KBM-7 (cell line): ENCODE measurements at regions not wholly inside any gene's neighbourhood (a gene's known extent, or its start where the extent isn't known, plus 50 kb on each side); places are given as distances from the start of the nearest gene placed in this dataset.
"Not testable (repeated sequence)": the region's sequence is repeated elsewhere in the genome, so short reads cannot be mapped to it uniquely, and the experiment has no call there.

Experiments
- DNase-seq: peaks from one replicate; pipeline ENCODE4 v3.0.0-alpha.2; 2015
- in situ Hi-C: fragments of 300-500 bp; cut with MboI; formaldehyde crosslinking; loops from 2 replicates; pipeline ENCODE4 v1.14.3; 2020; ENCODE audit warnings: low sequenced_read_pairs, low pct_unique_long_range_greater_than_20kb, mixed read lengths

DNA sequence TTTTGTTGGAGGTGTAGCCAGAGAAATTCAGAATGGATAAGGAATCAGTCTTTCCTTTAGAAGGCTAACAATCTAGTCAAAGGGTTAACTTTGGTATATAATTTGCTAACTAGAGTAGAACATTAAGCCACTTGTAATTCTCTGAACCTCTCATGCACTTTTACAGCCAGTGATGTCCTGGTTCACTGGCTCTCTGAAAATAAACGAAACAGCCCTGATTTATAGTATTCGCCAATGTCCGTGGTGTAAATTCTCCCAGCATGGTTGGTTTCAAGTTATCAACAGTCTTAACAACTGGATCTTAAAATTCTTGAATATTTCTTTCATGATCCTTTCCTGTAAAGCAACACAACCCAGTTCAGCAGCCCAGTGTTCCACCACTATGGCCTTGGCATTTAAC, 500.4 kb upstream of the CDIN1 start:
- DNase-seq, result no peak
- in situ Hi-C loops, result no loop called here

- DNase-seq, result no peak
- in situ Hi-C loops, result no loop called here
Observed at GRCh38 chr15:36080759-36081158, 498.7 kb upstream of the CDIN1 start.

GRCh38 chr15:36090286-36090946, 489.0 kb upstream of the CDIN1 start:
- no peak for DNase-seq
- in situ Hi-C loops, result no loop called here

GRCh38 chr15:36106640-36107335, 472.6 kb upstream of the CDIN1 start:
- in situ Hi-C loops, result no loop called here
- no peak for DNase-seq

DNA sequence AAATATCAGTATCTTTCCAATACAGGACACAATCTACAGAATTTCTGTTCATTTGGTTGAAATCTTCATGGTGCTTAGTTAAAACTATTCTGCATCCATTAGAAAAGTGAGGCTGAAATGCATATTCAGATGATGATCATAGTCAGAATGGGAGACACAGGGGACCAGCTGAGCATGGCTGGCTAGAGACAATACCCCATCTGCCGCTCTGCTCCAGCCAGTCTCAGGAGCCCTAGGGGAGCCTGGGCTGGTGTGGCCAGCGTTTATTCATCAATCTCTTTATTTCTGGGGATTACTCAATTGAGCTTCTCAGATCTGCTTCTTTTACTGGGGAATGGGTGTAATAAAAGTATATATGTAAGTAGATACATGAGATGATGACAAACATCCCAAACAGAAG, 470.9 kb upstream of the CDIN1 start:
- in situ Hi-C loops, result no loop called here
- no peak for DNase-seq

- in situ Hi-C loops, result no loop called here
- DNase-seq, result no peak
Observed at GRCh38 chr15:36109943-36110658, 469.3 kb upstream of the CDIN1 start.

GRCh38 chr15:36110659-36110993, 468.8 kb upstream of the CDIN1 start:
- in situ Hi-C loops, result no loop called here
- no peak for DNase-seq

DNA sequence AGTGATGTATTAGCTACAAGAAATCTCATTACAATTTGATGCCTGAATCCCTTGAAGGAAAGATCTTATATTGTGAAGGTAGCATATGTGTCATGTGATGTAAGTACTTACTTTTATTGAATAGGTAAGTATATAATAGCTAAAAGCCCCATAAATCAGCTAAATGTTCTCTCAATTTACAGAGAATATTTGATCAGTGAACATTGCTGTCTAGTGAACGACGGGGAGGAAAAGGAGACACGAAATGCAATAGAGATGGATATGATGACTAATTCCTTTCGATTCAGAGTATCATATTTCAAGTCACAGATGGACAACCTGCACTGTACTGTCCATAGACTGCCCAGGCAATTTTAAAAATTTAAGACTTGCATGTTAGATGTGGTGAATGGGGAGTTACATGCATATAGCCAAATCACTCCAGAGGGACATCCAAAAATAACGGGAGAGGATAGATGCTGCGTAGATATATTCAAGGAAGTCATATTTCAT, 462.1 kb upstream of the CDIN1 start:
- in situ Hi-C loops, result no loop called here
- DNase-seq, result no peak

GRCh38 chr15:36126194-36126593, 453.2 kb upstream of the CDIN1 start:
- no peak for DNase-seq
- in situ Hi-C loops, result no loop called here

- in situ Hi-C loops, result no loop called here
- DNase-seq, result no peak
Observed at GRCh38 chr15:36130641-36131310, 448.6 kb upstream of the CDIN1 start.

- in situ Hi-C loops, result no loop called here
- no peak for DNase-seq
Observed at GRCh38 chr15:36133742-36134141, 445.7 kb upstream of the CDIN1 start.

- in situ Hi-C loops, result no loop called here
Observed at GRCh38 chr15:36136049-36136448, 443.4 kb upstream of the CDIN1 start.

GRCh38 chr15:36152936-36153335, 426.5 kb upstream of the CDIN1 start:
- in situ Hi-C loops, result no loop called here
- DNase-seq, result no peak

More at GRCh38 chr15:36136049-36136448, 443.4 kb upstream of the CDIN1 start:
- DNase-seq, result no peak

DNA sequence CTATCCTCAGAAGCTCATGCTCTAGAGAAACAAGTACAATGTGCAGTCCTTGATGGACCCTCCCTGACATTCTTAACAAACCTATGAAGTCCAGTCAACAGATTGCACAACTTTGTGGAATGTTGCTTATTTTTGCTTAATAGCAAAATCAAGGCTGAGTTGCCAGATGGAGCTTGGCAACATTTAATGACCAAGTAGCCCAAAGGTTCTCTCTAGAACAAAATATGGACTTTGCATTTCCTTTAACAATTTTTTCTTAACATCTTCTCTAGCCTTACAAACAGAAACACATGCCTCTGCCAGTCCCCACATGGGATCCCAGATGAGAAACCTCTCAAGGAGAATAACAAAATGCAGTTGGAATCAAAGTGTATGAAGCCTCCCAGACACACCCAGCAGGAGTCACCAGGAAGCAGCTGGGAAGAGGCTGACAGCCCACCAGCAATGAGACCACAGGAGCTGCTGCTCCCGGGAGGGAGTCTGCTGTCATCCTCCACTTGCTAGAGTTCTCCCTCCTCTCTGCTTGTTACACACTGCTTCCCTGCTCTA, 422.5 kb upstream of the CDIN1 start:
- in situ Hi-C loops, result no loop called here
- DNase-seq, result no peak

DNA sequence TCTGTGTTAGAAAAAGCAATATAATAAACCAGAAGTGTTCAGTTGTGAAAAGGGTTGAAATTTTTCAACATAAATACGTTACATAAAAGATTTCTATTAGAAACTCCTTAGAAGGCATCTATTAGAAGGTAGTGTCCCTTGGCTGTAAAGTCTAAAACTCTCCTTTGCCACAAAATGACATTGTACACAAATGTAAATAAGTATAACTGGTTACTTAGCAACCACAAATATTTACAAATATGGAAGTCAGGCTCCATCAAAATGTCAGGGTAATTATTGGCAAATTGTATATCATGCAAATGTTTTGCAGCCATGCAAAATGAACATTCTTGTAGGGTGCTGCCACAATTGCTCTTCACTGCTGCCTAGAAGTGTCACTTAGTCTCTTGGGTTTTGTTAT, 419.1 kb upstream of the CDIN1 start:
- in situ Hi-C loops, result no loop called here
- DNase-seq, result no peak

GRCh38 chr15:36161108-36161507, 418.3 kb upstream of the CDIN1 start:
- DNase-seq, result no peak
- in situ Hi-C loops, result no loop called here

- in situ Hi-C loops, result no loop called here
- DNase-seq, result no peak
Observed at GRCh38 chr15:36161771-36162212, 417.6 kb upstream of the CDIN1 start.

DNA sequence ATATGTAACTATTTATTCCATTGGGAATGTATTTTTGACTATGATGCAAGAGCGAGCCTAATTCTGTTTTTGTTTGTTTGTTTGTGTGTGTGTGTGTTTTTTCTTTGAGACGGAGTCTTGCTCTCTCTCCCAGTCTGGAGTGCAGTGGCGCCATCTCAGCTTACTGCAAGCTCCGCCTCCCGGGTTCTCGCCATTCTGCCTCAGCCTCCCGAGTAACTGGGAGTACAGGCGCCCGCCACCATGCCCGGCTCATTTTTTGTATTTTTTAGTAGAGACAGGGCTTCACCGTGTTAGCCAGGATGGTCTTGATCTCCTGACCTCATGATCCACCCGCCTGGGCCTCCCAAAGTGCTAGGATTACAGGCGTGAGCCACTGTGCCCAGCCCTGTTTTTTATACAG, 415.4 kb upstream of the CDIN1 start:
- in situ Hi-C loops, DNase-seq: not testable (repeated sequence)

DNA sequence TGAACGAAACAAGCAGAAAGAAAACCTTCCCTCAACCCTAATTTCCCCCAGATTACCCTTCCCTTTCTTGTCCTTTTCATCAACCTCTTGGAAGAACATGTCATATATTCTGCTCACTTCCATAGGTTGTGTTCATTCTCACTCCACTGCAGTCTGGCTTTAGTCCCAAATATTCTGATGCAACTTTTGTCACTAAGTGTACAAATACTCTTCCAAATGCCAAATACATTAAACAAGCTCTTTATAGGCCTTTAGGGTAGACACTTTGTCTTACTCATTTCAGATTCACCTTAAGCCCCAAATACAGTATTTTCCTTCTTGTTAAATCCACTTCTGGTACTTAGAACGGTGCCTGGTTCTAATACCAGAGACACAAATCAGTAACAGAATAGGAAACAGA, 406.5 kb upstream of the CDIN1 start:
- DNase-seq, result no peak
- in situ Hi-C loops, result no loop called here
